HFF-Myc (cell line): ENCODE measurements at regions not wholly inside any gene's neighbourhood (a gene's known extent, or its start where the extent isn't known, plus 50 kb on each side); places are given as distances from the start of the nearest gene placed in this dataset.

Source experiments
- DNase-seq: peaks from one replicate; pipeline ENCODE4 v3.0.0-alpha.2; 2011; ENCODE audit warnings: low read depth; ENCODE audit errors: extremely low read depth
- H3K4me3 ChIP-seq: replicated peaks from 2 replicates; pipeline ENCODE4 v1.5.1; 2011; ENCODE audit warnings: low read depth, mild to moderate bottlenecking, control low read depth, low read length
- CTCF ChIP-seq: IDR thresholded peaks from 2 replicates; pipeline ENCODE4 v1.5.1; 2012; ENCODE audit warnings: mild to moderate bottlenecking, low read depth, low read length, control low read depth; ENCODE audit errors: missing control alignments

- DNase-seq = no peak
- TF ChIP-seq CTCF = no peak
- H3K4me3 ChIP-seq = no peak overlapping the region
These were observed 243.4 kb upstream of the GADL1 start for GRCh38 chr3:31137718-31138465.

- DNase-seq = no peak
- no peak overlapping the region for H3K4me3 ChIP-seq
- no peak for TF ChIP-seq CTCF
These were observed 246.0 kb upstream of the GADL1 start for GRCh38 chr3:31140470-31140869.

- no peak for DNase-seq
- no peak for TF ChIP-seq CTCF
- no peak overlapping the region for H3K4me3 ChIP-seq
These were observed 247.7 kb upstream of the GADL1 start for GRCh38 chr3:31142139-31142538.

- TF ChIP-seq CTCF = no peak
- DNase-seq = no peak
- H3K4me3 ChIP-seq = no peak overlapping the region
These were observed 248.1 kb upstream of the GADL1 start for GRCh38 chr3:31142543-31142942.

GRCh38 chr3:31145062-31145461 is 250.6 kb upstream of the GADL1 start:
- no peak for DNase-seq
- H3K4me3 ChIP-seq = no peak overlapping the region
- TF ChIP-seq CTCF = no peak

GRCh38 chr3:31147550-31147949 is 253.1 kb upstream of the GADL1 start:
- no peak for DNase-seq
- no peak for TF ChIP-seq CTCF

More at GRCh38 chr3:31147550-31147949, 253.1 kb upstream of the GADL1 start:
- H3K4me3 ChIP-seq = no peak overlapping the region
